Activated naive CD4-positive, alpha-beta T cell treated with anti-CD3 and anti-CD28 coated beads, Interleukin-2, amount 50 U/mL, for 24 hours (primary cell): ENCODE measurements at regions not wholly inside any gene's neighbourhood (a gene's known extent, or its start where the extent isn't known, plus 50 kb on each side); places are given as distances from the start of the nearest gene placed in this dataset.

ENCODE experiments used
- H3K27ac Mint-ChIP-seq: one replicate; pipeline ENCODE4 v1.8.0; 2021; ENCODE audit warnings: mild to moderate bottlenecking, mixed read lengths
- H3K27me3 Mint-ChIP-seq: one replicate; pipeline ENCODE4 v1.8.0; 2021; ENCODE audit warnings: mixed read lengths
- H3K36me3 Mint-ChIP-seq: one replicate; pipeline ENCODE4 v1.8.0; 2021; ENCODE audit warnings: mixed read lengths
- H3K4me1 Mint-ChIP-seq: one replicate; pipeline ENCODE4 v1.8.0; 2021; ENCODE audit warnings: mixed read lengths
- H3K4me3 Mint-ChIP-seq: one replicate; pipeline ENCODE4 v1.8.0; 2021; ENCODE audit warnings: mild to moderate bottlenecking, mixed read lengths
- H3K9me3 Mint-ChIP-seq: one replicate; pipeline ENCODE4 v1.8.0; 2021; ENCODE audit warnings: mixed read lengths

- Mint-ChIP-seq H3K4me3 (no peak overlapping the region), H3K27me3 (no peaks in the 10 kb centered on the region), H3K9me3 (no peaks in the 10 kb centered on the region)
These were observed 772.8 kb upstream of the TSPY4 start for GRCh38 chrY:8564421-8564820.

GRCh38 chrY:8566198-8566597, 771.1 kb upstream of the TSPY4 start:
- Mint-ChIP-seq H3K9me3 (no peaks in the 10 kb centered on the region), H3K27me3 (no peaks in the 10 kb centered on the region), H3K4me3 (no peak overlapping the region), H3K36me3 (no peaks in the 10 kb centered on the region), H3K27ac (no peak overlapping the region), H3K4me1 (no peaks in the 10 kb centered on the region)

More at GRCh38 chrY:8564421-8564820, 772.8 kb upstream of the TSPY4 start:
- Mint-ChIP-seq H3K4me1 (no peaks in the 10 kb centered on the region), H3K27ac (no peak overlapping the region), H3K36me3 (no peaks in the 10 kb centered on the region)

GRCh38 chrY:8570384-8570783, 766.9 kb upstream of the TSPY4 start:
- Mint-ChIP-seq H3K9me3 (no peaks in the 10 kb centered on the region), H3K36me3 (no peaks in the 10 kb centered on the region), H3K4me1 (no peaks in the 10 kb centered on the region), H3K27ac (no peak overlapping the region), H3K4me3 (no peak overlapping the region), H3K27me3 (no peaks in the 10 kb centered on the region)

GRCh38 chrY:8572916-8573315, 764.3 kb upstream of the TSPY4 start:
- H3K4me3 Mint-ChIP-seq, result no peak overlapping the region
- H3K27me3 Mint-ChIP-seq, result no peaks in the 10 kb centered on the region
- H3K4me1 Mint-ChIP-seq, result no peaks in the 10 kb centered on the region

GRCh38 chrY:8582277-8582850, 754.9 kb upstream of the TSPY4 start:
- H3K27ac Mint-ChIP-seq, result no peak overlapping the region
- no peaks in the 10 kb centered on the region for H3K4me1 Mint-ChIP-seq
- H3K36me3 Mint-ChIP-seq, result no peaks in the 10 kb centered on the region
- no peaks in the 10 kb centered on the region for H3K9me3 Mint-ChIP-seq
- H3K27me3 Mint-ChIP-seq, result no peaks in the 10 kb centered on the region
- no peak overlapping the region for H3K4me3 Mint-ChIP-seq

More at GRCh38 chrY:8572916-8573315, 764.3 kb upstream of the TSPY4 start:
- no peaks in the 10 kb centered on the region for H3K9me3 Mint-ChIP-seq
- H3K27ac Mint-ChIP-seq, result no peak overlapping the region
- H3K36me3 Mint-ChIP-seq, result no peaks in the 10 kb centered on the region

- H3K4me1 Mint-ChIP-seq, result no peaks in the 10 kb centered on the region
- no peak overlapping the region for H3K4me3 Mint-ChIP-seq
- H3K36me3 Mint-ChIP-seq, result no peaks in the 10 kb centered on the region
These were observed 754.1 kb upstream of the TSPY4 start for GRCh38 chrY:8583191-8583590.

GRCh38 chrY:8590641-8591040, 746.6 kb upstream of the TSPY4 start:
- H3K9me3 Mint-ChIP-seq, result no peaks in the 10 kb centered on the region
- no peaks in the 10 kb centered on the region for H3K36me3 Mint-ChIP-seq
- H3K4me1 Mint-ChIP-seq, result no peaks in the 10 kb centered on the region
- no peak overlapping the region for H3K27ac Mint-ChIP-seq
- H3K4me3 Mint-ChIP-seq, result no peak overlapping the region
- H3K27me3 Mint-ChIP-seq, result no peaks in the 10 kb centered on the region

More at GRCh38 chrY:8583191-8583590, 754.1 kb upstream of the TSPY4 start:
- Mint-ChIP-seq H3K27me3 (no peaks in the 10 kb centered on the region), H3K9me3 (no peaks in the 10 kb centered on the region), H3K27ac (no peak overlapping the region)

GRCh38 chrY:8591821-8592516, 745.3 kb upstream of the TSPY4 start:
- H3K27me3 Mint-ChIP-seq, result no peaks in the 10 kb centered on the region
- no peaks in the 10 kb centered on the region for H3K9me3 Mint-ChIP-seq
- no peak overlapping the region for H3K27ac Mint-ChIP-seq
- no peaks in the 10 kb centered on the region for H3K36me3 Mint-ChIP-seq
- H3K4me1 Mint-ChIP-seq, result no peaks in the 10 kb centered on the region
- no peak overlapping the region for H3K4me3 Mint-ChIP-seq

GRCh38 chrY:8594657-8595056, 742.6 kb upstream of the TSPY4 start:
- Mint-ChIP-seq H3K27me3 (no peaks in the 10 kb centered on the region), H3K36me3 (no peaks in the 10 kb centered on the region), H3K27ac (no peak overlapping the region), H3K4me3 (no peak overlapping the region), H3K4me1 (no peaks in the 10 kb centered on the region), H3K9me3 (no peaks in the 10 kb centered on the region)

- H3K4me3 Mint-ChIP-seq, result no peak overlapping the region
- no peaks in the 10 kb centered on the region for H3K36me3 Mint-ChIP-seq
- no peaks in the 10 kb centered on the region for H3K9me3 Mint-ChIP-seq
- H3K4me1 Mint-ChIP-seq, result no peaks in the 10 kb centered on the region
- H3K27me3 Mint-ChIP-seq, result no peaks in the 10 kb centered on the region
- H3K27ac Mint-ChIP-seq, result no peak overlapping the region
These were observed 738.1 kb upstream of the TSPY4 start for GRCh38 chrY:8599141-8599540.

GRCh38 chrY:8610620-8611019, 726.6 kb upstream of the TSPY4 start:
- Mint-ChIP-seq H3K9me3 (no peaks in the 10 kb centered on the region), H3K36me3 (no peaks in the 10 kb centered on the region), H3K4me3 (no peak overlapping the region), H3K4me1 (no peaks in the 10 kb centered on the region), H3K27me3 (no peaks in the 10 kb centered on the region), H3K27ac (no peak overlapping the region)

- H3K4me3 Mint-ChIP-seq, result no peak overlapping the region
- no peaks in the 10 kb centered on the region for H3K4me1 Mint-ChIP-seq
- H3K27ac Mint-ChIP-seq, result no peak overlapping the region
- no peaks in the 10 kb centered on the region for H3K36me3 Mint-ChIP-seq
- no peaks in the 10 kb centered on the region for H3K9me3 Mint-ChIP-seq
- H3K27me3 Mint-ChIP-seq, result no peaks in the 10 kb centered on the region
These were observed 725.4 kb upstream of the TSPY4 start for GRCh38 chrY:8611815-8612214.

- H3K36me3 Mint-ChIP-seq, result no peaks in the 10 kb centered on the region
- no peak overlapping the region for H3K4me3 Mint-ChIP-seq
- no peak overlapping the region for H3K27ac Mint-ChIP-seq
- peaks cover 1% of the 10 kb centered on the region for H3K27me3 Mint-ChIP-seq
- H3K4me1 Mint-ChIP-seq, result no peaks in the 10 kb centered on the region
- H3K9me3 Mint-ChIP-seq, result no peaks in the 10 kb centered on the region
These were observed 719.0 kb upstream of the TSPY4 start for GRCh38 chrY:8618302-8618701.

- Mint-ChIP-seq H3K9me3 (no peaks in the 10 kb centered on the region), H3K4me3 (no peak overlapping the region), H3K4me1 (no peaks in the 10 kb centered on the region)
These were observed 715.1 kb upstream of the TSPY4 start for GRCh38 chrY:8622156-8622555.

GRCh38 chrY:8622856-8623255, 714.4 kb upstream of the TSPY4 start:
- no peaks in the 10 kb centered on the region for H3K36me3 Mint-ChIP-seq
- H3K27ac Mint-ChIP-seq, result no peak overlapping the region
- no peaks in the 10 kb centered on the region for H3K9me3 Mint-ChIP-seq
- H3K4me3 Mint-ChIP-seq, result no peak overlapping the region
- H3K27me3 Mint-ChIP-seq, result no peaks in the 10 kb centered on the region
- H3K4me1 Mint-ChIP-seq, result no peaks in the 10 kb centered on the region

More at GRCh38 chrY:8622156-8622555, 715.1 kb upstream of the TSPY4 start:
- no peaks in the 10 kb centered on the region for H3K36me3 Mint-ChIP-seq
- no peak overlapping the region for H3K27ac Mint-ChIP-seq
- peaks cover 1% of the 10 kb centered on the region for H3K27me3 Mint-ChIP-seq

- H3K27me3 Mint-ChIP-seq, result no peaks in the 10 kb centered on the region
- no peak overlapping the region for H3K27ac Mint-ChIP-seq
- H3K9me3 Mint-ChIP-seq, result no peaks in the 10 kb centered on the region
- no peaks in the 10 kb centered on the region for H3K4me1 Mint-ChIP-seq
- no peak overlapping the region for H3K4me3 Mint-ChIP-seq
- no peaks in the 10 kb centered on the region for H3K36me3 Mint-ChIP-seq
These were observed 707.6 kb upstream of the TSPY4 start for GRCh38 chrY:8629636-8630035.

- Mint-ChIP-seq H3K4me1 (no peaks in the 10 kb centered on the region), H3K27me3 (no peaks in the 10 kb centered on the region), H3K4me3 (no peak overlapping the region), H3K36me3 (no peaks in the 10 kb centered on the region), H3K9me3 (no peaks in the 10 kb centered on the region), H3K27ac (no peak overlapping the region)
These were observed 699.2 kb upstream of the TSPY4 start for GRCh38 chrY:8638111-8638510.
